Loucy (cell line): ENCODE measurements at regions not wholly inside any gene's neighbourhood (a gene's known extent, or its start where the extent isn't known, plus 50 kb on each side); places are given as distances from the start of the nearest gene placed in this dataset.
A peak's percentile ranks its signal among the peaks of the same experiment; 100 is the strongest.

Experiments used
- H2AFZ ChIP-seq: fragments of 200-600 bp; sonication (generic); 2 replicates; pipeline ENCODE4 v1.6.0; 2016; ENCODE audit warnings: antibody characterized with exemption, mild to moderate bottlenecking, low read length, moderate library complexity
- H3F3A ChIP-seq: fragments of 200-600 bp; 2 replicates; pipeline ENCODE4 v1.6.0; 2016; ENCODE audit warnings: antibody characterized with exemption, low read depth, mild to moderate bottlenecking
- H3K27me3 ChIP-seq: fragments of 200-600 bp; sonication (generic); 2 replicates; pipeline ENCODE4 v1.6.1; 2014; ENCODE audit warnings: low read length, mild to moderate bottlenecking; ENCODE audit not compliant: insufficient read depth, poor library complexity, severe bottlenecking
- H3K36me3 ChIP-seq: fragments of 200-600 bp; sonication (generic); 2 replicates; pipeline ENCODE4 v1.6.1; 2016; ENCODE audit warnings: low read length; ENCODE audit not compliant: insufficient read depth
- H3K4me1 ChIP-seq: fragments of 200-600 bp; sonication (generic); 2 replicates; pipeline ENCODE4 v1.5.1; 2014; ENCODE audit warnings: low read length, mild to moderate bottlenecking; ENCODE audit not compliant: insufficient read depth, poor library complexity, severe bottlenecking
- H3K4me2 ChIP-seq: fragments of 200-600 bp; sonication (generic); 2 replicates; pipeline ENCODE4 v1.6.0; 2014; ENCODE audit warnings: antibody characterized with exemption, low read length, low read depth, mild to moderate bottlenecking; ENCODE audit not compliant: poor library complexity, severe bottlenecking
- H3K4me3 ChIP-seq: fragments of 200-600 bp; sonication (generic); 2 replicates; pipeline ENCODE4 v1.5.1; 2014; ENCODE audit warnings: low read length, mild to moderate bottlenecking, mixed read lengths; ENCODE audit not compliant: poor library complexity, severe bottlenecking
- H3K79me2 ChIP-seq: fragments of 200-600 bp; sonication (generic); 2 replicates; pipeline ENCODE4 v1.6.1; 2014; ENCODE audit warnings: low read length; ENCODE audit not compliant: insufficient read depth
- H3K9ac ChIP-seq: fragments of 200-600 bp; sonication (generic); 2 replicates; pipeline ENCODE4 v1.6.0; 2014; ENCODE audit warnings: mild to moderate bottlenecking, low read depth, low read length, moderate library complexity; ENCODE audit not compliant: poor library complexity, severe bottlenecking
- H3K9me2 ChIP-seq: fragments of 200-600 bp; sonication (generic); replicated peaks from 2 replicates; pipeline ENCODE4 v1.6.1; 2016; ENCODE audit warnings: low read depth, low read length, mixed read lengths
- H3K9me3 ChIP-seq: fragments of 200-600 bp; sonication (generic); 2 replicates; pipeline ENCODE4 v1.6.1; 2014; ENCODE audit warnings: mild to moderate bottlenecking, antibody characterized with exemption, low read length, low read depth; ENCODE audit not compliant: insufficient read depth
- H4K20me1 ChIP-seq: fragments of 200-600 bp; sonication (generic); 2 replicates; pipeline ENCODE4 v1.6.0; 2014; ENCODE audit warnings: antibody characterized with exemption, low read length, mild to moderate bottlenecking; ENCODE audit not compliant: insufficient read depth, poor library complexity, severe bottlenecking
- CTCF ChIP-seq: fragments of 200-600 bp; sonication (generic); conservative IDR thresholded peaks from 2 replicates; pipeline ENCODE4 v1.5.1; 2014; ENCODE audit warnings: mild to moderate bottlenecking, antibody characterized with exemption, low read length
- EZH2phosphoT487 ChIP-seq: fragments of 200-600 bp; IDR thresholded peaks from 2 replicates; pipeline ENCODE4 v1.6.1; 2018; ENCODE audit warnings: antibody characterized with exemption, mild to moderate bottlenecking, moderate library complexity, borderline replicate concordance

GRCh38 chr18:53920312-53921075 is 304.0 kb downstream of the MBD2 start:
- Histone ChIP-seq H3K9me2 (peaks cover 3% of the 10 kb centered on the region; the same call in 1 of the 2 replicates), H2AFZ (no peak overlapping the region), H3K27me3 (no peaks in the 10 kb centered on the region), H3F3A (no peaks in the 10 kb centered on the region), H3K9ac (no peak overlapping the region), H3K4me2 (no peak overlapping the region), H3K9me3 (no peaks in the 10 kb centered on the region), H3K4me3 (no peak overlapping the region), H3K79me2 (no peaks in the 10 kb centered on the region), H4K20me1 (no peaks in the 10 kb centered on the region), H3K36me3 (no peaks in the 10 kb centered on the region), H3K4me1 (no peaks in the 10 kb centered on the region)
- TF ChIP-seq CTCF = no peak
- no peak for TF ChIP-seq EZH2phosphoT487

- no peak for TF ChIP-seq EZH2phosphoT487
Observed at GRCh38 chr18:53918091-53918490, 306.4 kb downstream of the MBD2 start.

GRCh38 chr18:53911200-53911599 is 313.3 kb downstream of the MBD2 start:
- no peak overlapping the region for H3K4me2 ChIP-seq
- no peaks in the 10 kb centered on the region for H3F3A ChIP-seq
- H3K9me2 ChIP-seq = no peaks in the 10 kb centered on the region
- H3K4me1 ChIP-seq = no peaks in the 10 kb centered on the region
- TF ChIP-seq CTCF (no peak), EZH2phosphoT487 (no peak)
- no peak overlapping the region for H3K4me3 ChIP-seq
- H3K9me3 ChIP-seq = no peaks in the 10 kb centered on the region
- no peaks in the 10 kb centered on the region for H3K27me3 ChIP-seq
- H4K20me1 ChIP-seq = no peaks in the 10 kb centered on the region
- H3K36me3 ChIP-seq = no peaks in the 10 kb centered on the region
- H3K9ac ChIP-seq = no peak overlapping the region
- no peaks in the 10 kb centered on the region for H3K79me2 ChIP-seq
- H2AFZ ChIP-seq = no peak overlapping the region

More at GRCh38 chr18:53918091-53918490, 306.4 kb downstream of the MBD2 start:
- Histone ChIP-seq H3K4me3 (no peak overlapping the region), H2AFZ (no peak overlapping the region), H3F3A (no peaks in the 10 kb centered on the region), H3K27me3 (no peaks in the 10 kb centered on the region), H3K79me2 (no peaks in the 10 kb centered on the region), H3K4me2 (no peak overlapping the region), H4K20me1 (no peaks in the 10 kb centered on the region), H3K4me1 (no peaks in the 10 kb centered on the region), H3K9me3 (no peaks in the 10 kb centered on the region), H3K9ac (no peak overlapping the region), H3K9me2 (no peaks in the 10 kb centered on the region), H3K36me3 (no peaks in the 10 kb centered on the region)

- H3K27me3 ChIP-seq = no peaks in the 10 kb centered on the region
- no peaks in the 10 kb centered on the region for H3K79me2 ChIP-seq
Observed at GRCh38 chr18:53909668-53910067, 314.8 kb downstream of the MBD2 start.

More at GRCh38 chr18:53909668-53910067, 314.8 kb downstream of the MBD2 start:
- no peaks in the 10 kb centered on the region for H4K20me1 ChIP-seq
- no peaks in the 10 kb centered on the region for H3K36me3 ChIP-seq
- no peaks in the 10 kb centered on the region for H3K9me3 ChIP-seq
- H2AFZ ChIP-seq = no peak overlapping the region
- no peak for TF ChIP-seq EZH2phosphoT487
- peak; percentile 50 for TF ChIP-seq CTCF
- no peak overlapping the region for H3K9ac ChIP-seq
- H3K4me3 ChIP-seq = no peak overlapping the region
- no peak overlapping the region for H3K4me2 ChIP-seq
- no peaks in the 10 kb centered on the region for H3K9me2 ChIP-seq
- H3F3A ChIP-seq = no peaks in the 10 kb centered on the region
- H3K4me1 ChIP-seq = no peaks in the 10 kb centered on the region
